HK-2 (cell line): ENCODE measurements at regions not wholly inside any gene's neighbourhood (a gene's known extent, or its start where the extent isn't known, plus 50 kb on each side); places are given as distances from the start of the nearest gene placed in this dataset.
A peak's percentile ranks its signal among the peaks of the same experiment; 100 is the strongest.
"Not testable (repeated sequence)": the region's sequence is repeated elsewhere in the genome, so short reads cannot be mapped to it uniquely, and the experiment has no call there.

Source experiments
- DNase-seq: peaks from one replicate; pipeline ENCODE4 v3.0.0-alpha.2; 2018; ENCODE audit not compliant: unreplicated experiment

GRCh38 chr3:190192087-190192486 lies 71.4 kb upstream of the P3H2 start:
- DNase-seq = no peak

- no peak for DNase-seq
These were observed 67.5 kb upstream of the P3H2 start for GRCh38 chr3:190188197-190188596.

- peak; percentile 42 for DNase-seq
These were observed 62.4 kb upstream of the P3H2 start for GRCh38 chr3:190183121-190183520.

- peak; percentile 22 for DNase-seq
These were observed 61.8 kb upstream of the P3H2 start for GRCh38 chr3:190182418-190183043.

- no peak for DNase-seq
These were observed 59.6 kb upstream of the P3H2 start for GRCh38 chr3:190180268-190180667.

GRCh38 chr3:190178779-190179178 lies 58.1 kb upstream of the P3H2 start:
- no peak for DNase-seq

- DNase-seq = not testable (repeated sequence)
These were observed 56.3 kb upstream of the P3H2 start for GRCh38 chr3:190176933-190177525.

- not testable (repeated sequence) for DNase-seq
These were observed 55.4 kb upstream of the P3H2 start for GRCh38 chr3:190176106-190176505.

GRCh38 chr3:190175490-190175889 lies 54.8 kb upstream of the P3H2 start:
- DNase-seq = no peak

GRCh38 chr3:190174471-190174870 lies 53.8 kb upstream of the P3H2 start:
- DNase-seq = no peak

GRCh38 chr3:190173426-190173825 lies 52.7 kb upstream of the P3H2 start:
- DNase-seq = no peak

GRCh38 chr3:190172751-190173150 lies 52.1 kb upstream of the P3H2 start:
- no peak for DNase-seq
